Bronchial epithelial cell (primary cell): ENCODE measurements at regions not wholly inside any gene's neighbourhood (a gene's known extent, or its start where the extent isn't known, plus 50 kb on each side); places are given as distances from the start of the nearest gene placed in this dataset.

ENCODE experiments used
- DNase-seq: peaks from one replicate; pipeline ENCODE4 v3.0.0-alpha.2; 2010; ENCODE audit warnings: low read depth
- FAIRE-seq: peaks from 2 replicates; lab custom pipeline; 2011; peaks lifted over from hg19 to GRCh38; lab: Jason Lieb, UNC
- H3K27me3 ChIP-seq: 2 replicates; pipeline ENCODE4 v1.5.1; 2011; ENCODE audit warnings: low read length; ENCODE audit not compliant: control insufficient read depth, insufficient read depth
- H3K36me3 ChIP-seq: 2 replicates; pipeline ENCODE4 v1.5.1; 2011; ENCODE audit warnings: low read length; ENCODE audit not compliant: control insufficient read depth, insufficient read depth
- H3K4me3 ChIP-seq: 2 replicates; pipeline ENCODE4 v1.5.1; 2011; ENCODE audit warnings: mild to moderate bottlenecking, low read depth, low read length, control low read depth
- TF ChIP-seq, protein P1 (sequence below): IDR thresholded peaks from 2 replicates; pipeline ENCODE4 v1.5.1; 2011; ENCODE audit warnings: mild to moderate bottlenecking, moderate library complexity, low read length, control low read depth, inconsistent platforms; ENCODE audit not compliant: insufficient read depth, severe bottlenecking

DNA sequence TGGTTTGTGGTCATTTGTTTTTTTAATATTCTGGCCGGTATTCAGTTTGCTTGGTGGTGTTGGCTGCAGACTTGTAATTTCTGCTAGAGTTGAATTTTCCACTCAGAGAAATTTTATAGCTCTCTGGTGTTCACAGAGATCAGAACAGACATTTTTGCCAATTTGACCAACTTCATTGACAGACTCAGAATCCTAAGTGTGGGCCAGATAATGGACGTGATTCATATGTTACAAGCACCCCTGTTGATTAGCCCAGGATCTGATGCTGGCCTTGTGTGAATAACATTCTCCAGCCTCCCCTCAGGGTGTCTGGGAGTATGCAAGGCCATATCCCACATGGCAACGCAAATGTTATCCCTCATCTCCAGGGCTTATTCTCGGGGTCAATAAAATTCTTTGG is 283.8 kb downstream of the C7orf25 start:
- FAIRE-seq (no peak), DNase-seq (no peak)
- Histone ChIP-seq H3K27me3 (no peaks in the 10 kb centered on the region), H3K4me3 (no peak overlapping the region), H3K36me3 (no peaks in the 10 kb centered on the region)
- TF ChIP-seq, protein P1, sequence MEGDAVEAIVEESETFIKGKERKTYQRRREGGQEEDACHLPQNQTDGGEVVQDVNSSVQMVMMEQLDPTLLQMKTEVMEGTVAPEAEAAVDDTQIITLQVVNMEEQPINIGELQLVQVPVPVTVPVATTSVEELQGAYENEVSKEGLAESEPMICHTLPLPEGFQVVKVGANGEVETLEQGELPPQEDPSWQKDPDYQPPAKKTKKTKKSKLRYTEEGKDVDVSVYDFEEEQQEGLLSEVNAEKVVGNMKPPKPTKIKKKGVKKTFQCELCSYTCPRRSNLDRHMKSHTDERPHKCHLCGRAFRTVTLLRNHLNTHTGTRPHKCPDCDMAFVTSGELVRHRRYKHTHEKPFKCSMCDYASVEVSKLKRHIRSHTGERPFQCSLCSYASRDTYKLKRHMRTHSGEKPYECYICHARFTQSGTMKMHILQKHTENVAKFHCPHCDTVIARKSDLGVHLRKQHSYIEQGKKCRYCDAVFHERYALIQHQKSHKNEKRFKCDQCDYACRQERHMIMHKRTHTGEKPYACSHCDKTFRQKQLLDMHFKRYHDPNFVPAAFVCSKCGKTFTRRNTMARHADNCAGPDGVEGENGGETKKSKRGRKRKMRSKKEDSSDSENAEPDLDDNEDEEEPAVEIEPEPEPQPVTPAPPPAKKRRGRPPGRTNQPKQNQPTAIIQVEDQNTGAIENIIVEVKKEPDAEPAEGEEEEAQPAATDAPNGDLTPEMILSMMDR = no peak

DNA sequence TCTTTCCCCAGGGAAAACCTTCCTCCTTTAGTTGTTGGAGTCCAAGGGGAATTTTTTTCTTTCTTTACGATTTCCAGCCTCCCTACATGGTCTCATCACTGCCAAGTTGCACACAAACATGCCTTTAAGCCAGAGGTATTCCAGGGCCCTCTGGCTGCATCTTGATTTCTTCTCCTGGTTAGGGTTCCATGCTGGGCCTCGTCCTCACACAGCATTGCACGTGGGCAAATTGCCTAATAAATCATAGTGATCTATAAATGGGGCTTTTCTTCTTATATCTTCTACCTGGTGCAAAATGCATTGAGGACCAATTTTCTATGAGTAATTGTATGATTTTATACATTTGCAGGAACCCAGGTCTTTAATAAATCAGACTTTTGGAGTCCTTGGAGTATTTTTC is 284.2 kb downstream of the C7orf25 start:
- FAIRE-seq = no peak
- Histone ChIP-seq H3K4me3 (no peak overlapping the region), H3K27me3 (no peaks in the 10 kb centered on the region), H3K36me3 (no peaks in the 10 kb centered on the region)
- no peak for DNase-seq
- TF ChIP-seq, protein P1 = no peak

DNA sequence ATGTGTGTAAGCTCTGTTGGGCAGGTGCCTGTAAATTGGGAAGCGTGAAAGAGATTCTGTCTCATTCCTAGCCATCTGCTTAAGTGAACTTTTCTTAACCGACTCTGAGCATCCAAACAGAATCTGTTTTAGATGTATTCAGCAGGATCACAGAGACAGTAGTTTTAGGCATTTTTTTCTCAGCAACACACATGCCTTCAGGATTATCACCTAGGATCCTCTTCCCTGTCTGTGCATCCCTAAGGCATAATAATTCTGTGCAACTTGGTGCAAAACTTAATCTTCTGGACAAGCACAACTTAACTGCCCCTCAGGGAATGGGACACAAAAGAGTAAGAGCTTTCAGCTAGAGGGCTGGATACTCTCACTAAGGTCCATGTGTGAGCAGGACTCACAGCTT is 284.8 kb downstream of the C7orf25 start:
- Histone ChIP-seq H3K4me3 (no peak overlapping the region), H3K27me3 (no peaks in the 10 kb centered on the region), H3K36me3 (no peaks in the 10 kb centered on the region)
- TF ChIP-seq, protein P1 = no peak
- no peak for DNase-seq
- no peak for FAIRE-seq

- TF ChIP-seq, protein P1 = no peak
- Histone ChIP-seq H3K27me3 (no peaks in the 10 kb centered on the region), H3K4me3 (no peak overlapping the region), H3K36me3 (no peaks in the 10 kb centered on the region)
- FAIRE-seq = no peak
- no peak for DNase-seq
Observed at GRCh38 chr7:42625421-42625820, 286.4 kb downstream of the C7orf25 start.

DNA sequence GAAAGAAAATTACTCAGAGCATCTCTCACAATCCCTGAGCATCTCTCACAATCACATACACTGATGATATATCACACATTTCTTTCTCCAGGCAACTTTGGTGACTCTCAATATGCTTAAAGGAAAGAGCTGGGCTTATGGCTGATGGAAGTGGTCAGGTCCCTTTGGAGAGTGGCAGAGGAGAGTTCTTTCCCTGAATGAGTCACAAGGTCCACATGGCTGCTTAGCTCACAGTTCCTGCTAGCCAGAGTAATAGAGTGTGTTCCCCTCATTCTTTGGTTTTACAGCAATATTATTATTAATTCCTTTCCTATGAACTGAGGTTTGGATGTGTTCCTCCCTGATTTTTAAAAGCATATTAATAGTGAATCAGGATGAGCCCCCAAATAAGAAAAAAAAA is 287.4 kb downstream of the C7orf25 start:
- FAIRE-seq (peak; percentile 40), DNase-seq (peak; percentile 63)

More for the DNA sequence above, 287.4 kb downstream of the C7orf25 start:
- no peaks in the 10 kb centered on the region for H3K36me3 ChIP-seq
- H3K27me3 ChIP-seq = no peaks in the 10 kb centered on the region
- no peak overlapping the region for H3K4me3 ChIP-seq
- TF ChIP-seq, protein P1 = no peak
